IMR-90 (cell line): ENCODE measurements at regions not wholly inside any gene's neighbourhood (a gene's known extent, or its start where the extent isn't known, plus 50 kb on each side); places are given as distances from the start of the nearest gene placed in this dataset.

ENCODE experiments used
- ATAC-seq: fragments of 200-7000 bp; cut with Tn5 transposase; 2 replicates; pipeline ENCODE4 v1.9.1; 2020; ENCODE audit warnings: low read depth, mild to moderate bottlenecking, moderate library complexity
- BruUV-seq: library from RNA; stranded (reverse); fragments of 400-500 nt; replicated peaks from 2 replicates; lab custom pipeline; 2021; lab: Mats Ljungman, UMichigan
- CTCF ChIA-PET: fragments of 300-600 bp; formaldehyde crosslinking; extraction: SDS; loops from one replicate; lab custom pipeline; 2021; ENCODE audit warnings: antibody characterized with exemption; lab: Yijun Ruan, JAX
- POLR2A ChIA-PET: fragments of 300-600 bp; sonication (Branson Sonifier 250); formaldehyde crosslinking; loops from one replicate; lab custom pipeline; 2022; ENCODE audit warnings: antibody characterized with exemption; ENCODE audit not compliant: unreplicated experiment; lab: Charles Lee
- DNase-seq: peaks from one replicate; pipeline ENCODE4 v3.0.0; 2013
- H2AFZ ChIP-seq: replicated peaks from 2 replicates; pipeline ENCODE3; 2013; ENCODE audit warnings: low read length, mild to moderate bottlenecking; ENCODE audit not compliant: poor library complexity
- H2AK5ac ChIP-seq: 2 replicates; pipeline ENCODE4 v1.6.1; 2013; ENCODE audit warnings: low read depth, low read length, inconsistent platforms
- H2AK9ac ChIP-seq: replicated peaks from 2 replicates; pipeline ENCODE3; 2013; ENCODE audit warnings: mild to moderate bottlenecking, low read depth, low read length, moderate library complexity; ENCODE audit not compliant: poor library complexity
- H2BK120ac ChIP-seq: 2 replicates; pipeline ENCODE4 v1.6.1; 2013; ENCODE audit warnings: low read depth, low read length, inconsistent platforms
- H2BK15ac ChIP-seq: 3 replicates; pipeline ENCODE4 v1.6.1; 2013; ENCODE audit warnings: low read depth, low read length, inconsistent platforms
- H2BK20ac ChIP-seq: 2 replicates; pipeline ENCODE4 v1.6.1; 2013; ENCODE audit warnings: low read depth, mild to moderate bottlenecking, inconsistent platforms, low read length, moderate library complexity
- H2BK5ac ChIP-seq: 2 replicates; pipeline ENCODE4 v1.6.1; 2013; ENCODE audit warnings: mild to moderate bottlenecking, low read depth, low read length, inconsistent platforms; ENCODE audit not compliant: poor library complexity, severe bottlenecking
- H3K14ac ChIP-seq: replicated peaks from 2 replicates; pipeline ENCODE4 v1.6.1; 2013; ENCODE audit warnings: low read depth, low read length, inconsistent platforms
- H3K18ac ChIP-seq: 2 replicates; pipeline ENCODE4 v1.6.1; 2013; ENCODE audit warnings: low read depth, low read length, control low read depth
- H3K23ac ChIP-seq: 2 replicates; pipeline ENCODE4 v1.6.1; 2013; ENCODE audit warnings: low read depth, low read length, inconsistent platforms
- H3K27ac ChIP-seq: 2 replicates; pipeline ENCODE4 v1.5.1; 2013; ENCODE audit warnings: mild to moderate bottlenecking, control low read depth, low read length; ENCODE audit not compliant: insufficient read depth
- H3K27me3 ChIP-seq: 2 replicates; pipeline ENCODE4 v1.6.1; 2013; ENCODE audit warnings: low read length; ENCODE audit not compliant: control insufficient read depth, insufficient read depth
- H3K36me3 ChIP-seq: 2 replicates; pipeline ENCODE4 v1.6.1; 2013; ENCODE audit warnings: low read length, mixed read lengths; ENCODE audit not compliant: control insufficient read depth, insufficient read depth
- H3K4ac ChIP-seq: 2 replicates; pipeline ENCODE4 v1.6.1; 2013; ENCODE audit warnings: low read depth, low read length, inconsistent platforms
- H3K4me1 ChIP-seq: 2 replicates; pipeline ENCODE4 v1.6.1; 2013; ENCODE audit warnings: low read length, mixed read lengths; ENCODE audit not compliant: control insufficient read depth, insufficient read depth
- H3K4me2 ChIP-seq: 2 replicates; pipeline ENCODE4 v1.6.1; 2013; ENCODE audit warnings: low read depth, mild to moderate bottlenecking, control low read depth, low read length, moderate library complexity
- H3K4me3 ChIP-seq: 2 replicates; pipeline ENCODE4 v1.5.1; 2013; ENCODE audit warnings: low read depth, mild to moderate bottlenecking, control low read depth, low read length, moderate library complexity; ENCODE audit not compliant: insufficient read depth
- H3K56ac ChIP-seq: 2 replicates; pipeline ENCODE4 v1.6.1; 2013; ENCODE audit warnings: low read length, inconsistent platforms; ENCODE audit not compliant: insufficient read depth; ENCODE audit errors: extremely low read depth
- H3K79me1 ChIP-seq, 2 experiments: 2 replicates each; pipeline ENCODE4 v1.6.1; 2013; ENCODE audit warnings: low read length in 2 of 2, inconsistent platforms in 1 of 2, low read depth in 1 of 2
- H3K9ac ChIP-seq: 2 replicates; pipeline ENCODE4 v1.6.1; 2013; ENCODE audit warnings: low read depth, low read length, control low read depth
- H3K9me1 ChIP-seq: 2 replicates; pipeline ENCODE4 v1.6.1; 2013; ENCODE audit warnings: low read length, inconsistent platforms; ENCODE audit not compliant: insufficient read depth
- H3K9me3 ChIP-seq: 2 replicates; pipeline ENCODE4 v1.6.1; 2013; ENCODE audit warnings: low read length; ENCODE audit not compliant: control insufficient read depth, insufficient read depth
- H4K20me1 ChIP-seq: 2 replicates; pipeline ENCODE4 v1.6.1; 2013; ENCODE audit warnings: low read length, inconsistent platforms; ENCODE audit not compliant: insufficient read depth
- H4K5ac ChIP-seq: 2 replicates; pipeline ENCODE4 v1.6.1; 2013; ENCODE audit warnings: mild to moderate bottlenecking, low read depth, low read length, control low read depth
- H4K8ac ChIP-seq, 2 experiments: 2 replicates each; pipeline ENCODE4 v1.6.1; 2013; ENCODE audit warnings: low read depth in 2 of 2, low read length in 2 of 2, control low read depth in 1 of 2, inconsistent platforms in 1 of 2
- H4K91ac ChIP-seq: 2 replicates; pipeline ENCODE4 v1.6.1; 2013; ENCODE audit warnings: low read depth, low read length, inconsistent platforms; ENCODE audit not compliant: insufficient read depth
- BHLHE40 ChIP-seq: fragments of 150-350 bp; IDR thresholded peaks from 2 replicates; pipeline ENCODE4 v1.6.1; 2016; ENCODE audit warnings: mild to moderate bottlenecking, low read depth, low read length
- MAZ ChIP-seq: IDR thresholded peaks from 2 replicates; pipeline ENCODE4 v1.6.1; 2012; ENCODE audit warnings: low read depth, mild to moderate bottlenecking, low read length, improper control_type of control experiment, moderate library complexity, borderline replicate concordance
- POLR2A ChIP-seq: IDR thresholded peaks from 2 replicates; pipeline ENCODE4 v1.6.1; 2012; ENCODE audit warnings: mild to moderate bottlenecking, low read depth, low read length
- RCOR1 ChIP-seq: IDR thresholded peaks from 2 replicates; pipeline ENCODE4 v1.6.1; 2012; ENCODE audit warnings: mild to moderate bottlenecking, low read length, improper control_type of control experiment; ENCODE audit not compliant: insufficient replicate concordance
- USF2 ChIP-seq: fragments of 150-350 bp; IDR thresholded peaks from 2 replicates; pipeline ENCODE4 v1.6.1; 2017; ENCODE audit warnings: mild to moderate bottlenecking, antibody characterized with exemption, low read length, low read depth
- WGBS, 2 experiments: methylation state at CpG; one replicate each; pipeline versions ENCODE4 v1.1.5 to v1.1.7; 2013; ENCODE audit warnings: missing lambda C conversion rate in 2 of 2; ENCODE audit not compliant: insufficient read length in 1 of 2; ENCODE audit errors: extremely low coverage in 2 of 2; 5-methylcytosine and 5-hydroxymethylcytosine counted together
- dilution Hi-C: fragments of 300-500 bp; cut with HindIII; formaldehyde crosslinking; loops from one replicate; pipeline ENCODE4 v1.14.3; 2018; ENCODE audit warnings: low sequenced_read_pairs; ENCODE audit not compliant: unreplicated experiment
- in situ Hi-C: fragments of 300-500 bp; cut with MboI; formaldehyde crosslinking; loops from 3 replicates; pipeline ENCODE4 v1.14.3; 2019; ENCODE audit warnings: low sequenced_read_pairs, inconsistent platforms, mixed read lengths
- intact Hi-C: fragments of 100-400 bp; cut with micrococcal nuclease; formaldehyde crosslinking; loops from 2 replicates; pipeline ENCODE4 v1.10.0; 2022

GRCh38 chr10:129108994-129109393, 358.0 kb upstream of the MGMT start:
- no peak for ATAC-seq
- no peak overlapping the region for H2BK120ac ChIP-seq
- no peak overlapping the region for H2BK20ac ChIP-seq
- no peak overlapping the region for H3K4ac ChIP-seq
- H2BK5ac ChIP-seq: no peak overlapping the region
- no peaks in the 10 kb centered on the region for H3K79me1 ChIP-seq
- no peak overlapping the region for H3K4me2 ChIP-seq
- H4K91ac ChIP-seq: no peak overlapping the region
- H2BK15ac ChIP-seq: no peak overlapping the region
- H2AK5ac ChIP-seq: no peak overlapping the region
- no peak overlapping the region for H4K5ac ChIP-seq
- H2AK9ac ChIP-seq: no peak overlapping the region
- intact Hi-C loops: no loop called here
- H3K18ac ChIP-seq: no peak overlapping the region
- no peak overlapping the region for H3K14ac ChIP-seq
- peaks cover 4% of the 10 kb centered on the region; the same call in 1 of the 2 replicates for H3K4me1 ChIP-seq
- H3K9me1 ChIP-seq: no peaks in the 10 kb centered on the region
- ChIA-PET CTCF (no interaction called here), POLR2A (no interaction called here)
- in situ Hi-C loops: no loop called here
- no peaks in the 10 kb centered on the region for H3K36me3 ChIP-seq
- H3K27ac ChIP-seq: no peak overlapping the region
- no TSS peak for BruUV-seq
- peaks cover 4% of the 10 kb centered on the region for H3K9me3 ChIP-seq
- no peak overlapping the region for H4K8ac ChIP-seq
- no peak overlapping the region for H3K4me3 ChIP-seq
- dilution Hi-C loops: no loop called here
- H3K56ac ChIP-seq: no peak overlapping the region
- no peak overlapping the region for H3K9ac ChIP-seq
- H3K23ac ChIP-seq: no peak overlapping the region
- TF ChIP-seq USF2: no peak
- TF ChIP-seq BHLHE40: no peak
- no peak for TF ChIP-seq RCOR1
- no peak for TF ChIP-seq MAZ
- no peak for TF ChIP-seq POLR2A
- H3K27me3 ChIP-seq: peaks cover 2% of the 10 kb centered on the region; the same call in 1 of the 2 replicates
- no peak for DNase-seq
- H4K20me1 ChIP-seq: no peaks in the 10 kb centered on the region
- H2AFZ ChIP-seq: no peak overlapping the region
- 80% methylated on average over 1 of the region's 6 CpGs; no CpG with 5 or more reads in 1 of the 2 experiments for WGBS, 2 experiments
